ENCODE measurements at regions not wholly inside any gene's neighbourhood (a gene's known extent, or its start where the extent isn't known, plus 50 kb on each side); places are given as distances from the start of the nearest gene placed in this dataset.

DNA sequence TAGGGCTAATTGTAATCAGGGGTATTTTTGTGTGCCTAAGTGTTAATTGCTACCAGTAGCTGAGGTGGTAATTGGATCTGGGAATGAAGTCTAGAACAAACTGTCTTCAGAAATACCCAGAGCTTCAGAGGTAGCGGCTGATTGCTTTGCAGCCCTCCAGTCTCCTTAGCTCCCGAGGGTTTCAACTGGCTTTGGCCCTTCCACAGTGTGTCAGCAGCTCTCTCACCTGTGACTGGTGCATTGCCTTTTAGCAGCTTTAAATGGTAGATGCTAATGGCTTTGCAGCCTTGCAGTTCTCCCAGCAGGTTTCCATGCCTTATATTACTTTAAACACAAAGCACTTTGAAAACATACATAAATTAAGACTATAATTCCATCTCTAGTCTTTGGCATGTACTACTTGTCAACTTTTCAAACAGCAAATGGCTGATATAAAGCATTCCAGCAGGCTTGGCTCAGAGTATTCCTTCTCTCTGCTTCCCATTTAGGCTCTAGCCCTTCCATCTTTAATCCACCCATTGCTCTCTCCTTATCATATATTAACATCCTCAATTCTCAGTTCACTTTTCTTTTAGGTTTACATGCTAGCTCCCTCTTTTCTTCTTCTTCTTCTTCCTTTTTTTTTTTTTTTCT, 156.4 kb upstream of the GALNT13 start:
- no CpG with 5 or more reads among the region's 2 CpGs for WGBS (ENCODE audit: extremely low coverage, insufficient read length, low lambda C conversion rate)
- Mint-ChIP-seq H3K4me3 (no peak overlapping the region), H3K27me3 (ENCODE audit: low read depth) (no peaks in the 10 kb centered on the region), H3K9me3 (peaks cover 2 to 3% of the 10 kb centered on the region in 2 experiments; a peak in 2 of 5 replicates), H3K4me1 (peaks cover 2 to 10% of the 10 kb centered on the region in 2 experiments; a peak in 2 of 4 replicates), H3K36me3 (ENCODE audit: insufficient read depth in 1 of 3, low read depth in 3 of 3) (peaks cover 0 to 2% (median 0%) of the 10 kb centered on the region in 3 experiments; a peak in 1 of 7 replicates), H3K27ac (no peak overlapping the region; a peak in 1 of 7 replicates)
- Histone ChIP-seq H3K27me3 (ENCODE audit: insufficient read depth, low read length) (no peaks in the 10 kb centered on the region), H3K23me2 (ENCODE audit: insufficient read length, low read depth, low read length, poor library complexity, severe bottlenecking) (no peaks in the 10 kb centered on the region), H2BK120ac (ENCODE audit: low read depth, low read length, poor library complexity, severe bottlenecking) (no peak overlapping the region), H3K27ac (ENCODE audit: insufficient read length, low read depth, low read length) (no peak overlapping the region), H3K14ac (ENCODE audit: insufficient read depth, low read length) (no peak overlapping the region), H2BK12ac (ENCODE audit: insufficient read length, low read depth, low read length) (no peak overlapping the region), H3K4me2 (ENCODE audit: insufficient read depth, insufficient read length, low read length) (no peak overlapping the region), H2BK5ac (ENCODE audit: insufficient read length, low read length) (no peak overlapping the region), H3K9ac (ENCODE audit: extremely low read depth, insufficient read length, low read length) (no peak overlapping the region), H4K8ac (replicated peaks; ENCODE audit: insufficient read length, low read depth, low read length) (no peak overlapping the region), H3K23ac (ENCODE audit: insufficient read length, low read depth, low read length) (no peak overlapping the region), H4K5ac (ENCODE audit: insufficient read length, low read depth, low read length) (no peak overlapping the region), H3K79me2 (ENCODE audit: insufficient read depth, low read length) (no peaks in the 10 kb centered on the region), H2AFZ (ENCODE audit: low read length) (no peak overlapping the region), H3T11ph (ENCODE audit: low read length) (no peak overlapping the region), H2AK5ac (ENCODE audit: insufficient read length, low read length) (no peak overlapping the region), H3K4ac (ENCODE audit: low read depth, low read length) (no peak overlapping the region), H3K9me3 (ENCODE audit: control insufficient read depth, low read depth, low read length) (no peaks in the 10 kb centered on the region), H3K4me1 (ENCODE audit: insufficient read depth, low read length) (no peaks in the 10 kb centered on the region), H3K18ac (ENCODE audit: insufficient read length, low read depth, low read length) (no peak overlapping the region), H2BK20ac (ENCODE audit: low read depth, low read length, poor library complexity, severe bottlenecking) (no peak overlapping the region), H3K79me1 (ENCODE audit: insufficient read depth, low read depth, low read length, poor library complexity, severe bottlenecking) (no peaks in the 10 kb centered on the region), H4K91ac (ENCODE audit: insufficient read length, low read depth, low read length) (no peak overlapping the region), H4K20me1 (ENCODE audit: control insufficient read depth, insufficient read depth, insufficient read length) (no peaks in the 10 kb centered on the region), H2BK15ac (ENCODE audit: low read depth, low read length) (no peak overlapping the region), H3K56ac (ENCODE audit: insufficient read length, low read depth, low read length) (no peak overlapping the region)
- DNase-seq: peak; percentile 28
- TF ChIP-seq, protein P1, sequence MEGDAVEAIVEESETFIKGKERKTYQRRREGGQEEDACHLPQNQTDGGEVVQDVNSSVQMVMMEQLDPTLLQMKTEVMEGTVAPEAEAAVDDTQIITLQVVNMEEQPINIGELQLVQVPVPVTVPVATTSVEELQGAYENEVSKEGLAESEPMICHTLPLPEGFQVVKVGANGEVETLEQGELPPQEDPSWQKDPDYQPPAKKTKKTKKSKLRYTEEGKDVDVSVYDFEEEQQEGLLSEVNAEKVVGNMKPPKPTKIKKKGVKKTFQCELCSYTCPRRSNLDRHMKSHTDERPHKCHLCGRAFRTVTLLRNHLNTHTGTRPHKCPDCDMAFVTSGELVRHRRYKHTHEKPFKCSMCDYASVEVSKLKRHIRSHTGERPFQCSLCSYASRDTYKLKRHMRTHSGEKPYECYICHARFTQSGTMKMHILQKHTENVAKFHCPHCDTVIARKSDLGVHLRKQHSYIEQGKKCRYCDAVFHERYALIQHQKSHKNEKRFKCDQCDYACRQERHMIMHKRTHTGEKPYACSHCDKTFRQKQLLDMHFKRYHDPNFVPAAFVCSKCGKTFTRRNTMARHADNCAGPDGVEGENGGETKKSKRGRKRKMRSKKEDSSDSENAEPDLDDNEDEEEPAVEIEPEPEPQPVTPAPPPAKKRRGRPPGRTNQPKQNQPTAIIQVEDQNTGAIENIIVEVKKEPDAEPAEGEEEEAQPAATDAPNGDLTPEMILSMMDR (conservative IDR thresholded peaks at IDR 0.05): no peak
